Nephron (organoid): ENCODE measurements at regions not wholly inside any gene's neighbourhood (a gene's known extent, or its start where the extent isn't known, plus 50 kb on each side); places are given as distances from the start of the nearest gene placed in this dataset.
"Not testable (repeated sequence)": the region's sequence is repeated elsewhere in the genome, so short reads cannot be mapped to it uniquely, and the experiment has no call there.

Experiments
- H3K27ac Mint-ChIP-seq, 3 experiments: 2 replicates each; pipeline ENCODE4 v1.8.0; 2020; ENCODE audit warnings: mixed read lengths in 3 of 3, mild to moderate bottlenecking in 2 of 3, moderate library complexity in 1 of 3
- H3K27me3 Mint-ChIP-seq: 2 replicates; pipeline ENCODE4 v1.8.0; 2021; ENCODE audit warnings: low read depth, mild to moderate bottlenecking, moderate library complexity, mixed read lengths
- H3K36me3 Mint-ChIP-seq: 2 replicates; pipeline ENCODE4 v1.8.0; 2020; ENCODE audit warnings: low read depth, mixed read lengths
- H3K4me1 Mint-ChIP-seq: 2 replicates; pipeline ENCODE4 v1.8.0; 2020; ENCODE audit warnings: mixed read lengths
- H3K4me3 Mint-ChIP-seq, 3 experiments: 2 replicates each; pipeline ENCODE4 v1.8.0; 2020; ENCODE audit warnings: mild to moderate bottlenecking in 3 of 3, mixed read lengths in 3 of 3, moderate library complexity in 2 of 3
- H3K9me3 Mint-ChIP-seq: 2 replicates; pipeline ENCODE4 v1.8.0; 2020; ENCODE audit warnings: mixed read lengths
- TF ChIP-seq, protein P1 (sequence below), 3 experiments: fragments of 200-600 bp; sonication (generic); IDR thresholded peaks; one replicate each; pipeline ENCODE4 v1.5.0; 2021; ENCODE audit warnings: antibody characterized with exemption in 3 of 3; ENCODE audit not compliant: unreplicated experiment in 3 of 3

DNA sequence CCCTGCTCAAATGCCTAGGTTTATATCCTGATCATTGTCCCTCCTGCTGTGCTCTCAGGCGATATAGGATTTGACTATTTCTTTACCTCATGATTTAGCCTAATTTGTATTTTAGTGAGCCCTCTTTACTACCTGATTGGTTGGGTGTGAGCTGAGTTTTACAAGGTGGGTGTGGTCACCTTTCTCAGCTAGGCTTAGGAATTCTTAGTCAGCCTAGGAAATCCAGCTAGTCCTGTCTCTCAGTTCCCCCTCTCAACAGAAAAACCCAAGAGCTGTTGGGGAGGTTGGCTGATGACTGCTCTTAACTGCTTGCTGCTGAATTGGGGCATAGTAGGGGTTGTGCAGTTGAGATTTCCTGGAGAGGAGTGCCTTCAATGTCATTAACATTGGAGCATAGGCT, 100.5 kb upstream of the AADAT start:
- Mint-ChIP-seq H3K27ac (no peak overlapping the region), H3K36me3 (no peaks in the 10 kb centered on the region), H3K9me3 (no peaks in the 10 kb centered on the region), H3K4me1 (no peaks in the 10 kb centered on the region), H3K4me3 (no peak overlapping the region), H3K27me3 (peaks cover 7% of the 10 kb centered on the region)
- TF ChIP-seq, protein P1, sequence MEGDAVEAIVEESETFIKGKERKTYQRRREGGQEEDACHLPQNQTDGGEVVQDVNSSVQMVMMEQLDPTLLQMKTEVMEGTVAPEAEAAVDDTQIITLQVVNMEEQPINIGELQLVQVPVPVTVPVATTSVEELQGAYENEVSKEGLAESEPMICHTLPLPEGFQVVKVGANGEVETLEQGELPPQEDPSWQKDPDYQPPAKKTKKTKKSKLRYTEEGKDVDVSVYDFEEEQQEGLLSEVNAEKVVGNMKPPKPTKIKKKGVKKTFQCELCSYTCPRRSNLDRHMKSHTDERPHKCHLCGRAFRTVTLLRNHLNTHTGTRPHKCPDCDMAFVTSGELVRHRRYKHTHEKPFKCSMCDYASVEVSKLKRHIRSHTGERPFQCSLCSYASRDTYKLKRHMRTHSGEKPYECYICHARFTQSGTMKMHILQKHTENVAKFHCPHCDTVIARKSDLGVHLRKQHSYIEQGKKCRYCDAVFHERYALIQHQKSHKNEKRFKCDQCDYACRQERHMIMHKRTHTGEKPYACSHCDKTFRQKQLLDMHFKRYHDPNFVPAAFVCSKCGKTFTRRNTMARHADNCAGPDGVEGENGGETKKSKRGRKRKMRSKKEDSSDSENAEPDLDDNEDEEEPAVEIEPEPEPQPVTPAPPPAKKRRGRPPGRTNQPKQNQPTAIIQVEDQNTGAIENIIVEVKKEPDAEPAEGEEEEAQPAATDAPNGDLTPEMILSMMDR (IDR thresholded peaks at IDR 0.05; ENCODE audit: unreplicated experiment in 3 of 3): no peak

DNA sequence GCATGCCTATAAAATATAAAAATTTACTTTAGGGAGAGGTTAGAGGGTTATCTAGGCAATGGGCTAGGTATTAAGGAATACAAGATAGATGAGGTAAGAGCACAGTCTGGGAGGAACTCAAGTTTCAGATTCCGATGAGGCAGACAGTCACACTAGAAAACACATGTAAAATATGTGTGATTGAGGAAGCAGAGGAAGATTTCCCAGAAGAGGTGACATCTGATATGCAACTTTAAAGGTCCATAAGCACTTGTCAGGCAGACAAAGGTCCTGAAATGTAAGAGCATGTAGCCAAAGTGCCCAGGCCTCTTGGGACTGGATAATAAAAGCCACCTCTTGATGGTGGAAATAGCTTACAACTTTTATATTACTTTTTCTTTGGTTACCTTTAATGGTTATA, 81.1 kb upstream of the AADAT start:
- H3K36me3 Mint-ChIP-seq: peaks cover 5% of the 10 kb centered on the region
- peaks cover 9% of the 10 kb centered on the region for H3K9me3 Mint-ChIP-seq

DNA sequence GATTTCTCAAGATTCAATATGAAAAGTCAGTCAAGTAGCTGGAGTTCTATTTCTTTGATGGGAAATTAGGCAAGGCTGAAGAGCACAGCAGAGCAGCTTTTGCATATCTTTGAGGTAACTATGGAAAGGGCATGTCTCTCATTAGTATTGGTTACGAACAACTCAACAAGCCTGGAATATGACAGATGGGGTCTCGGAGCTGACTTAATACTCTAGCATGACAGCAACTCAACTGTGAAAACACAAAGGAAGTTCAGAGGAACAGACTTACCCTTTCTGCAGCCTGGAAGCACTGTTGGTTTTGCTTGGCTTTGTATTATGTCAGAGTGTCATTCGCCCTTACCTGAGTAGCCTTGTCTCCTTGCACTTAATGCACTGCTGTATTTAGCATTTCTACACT, 79.9 kb upstream of the AADAT start:
- TF ChIP-seq, protein P1 (IDR thresholded peaks at IDR 0.05; ENCODE audit: unreplicated experiment in 3 of 3): no peak
- Mint-ChIP-seq H3K9me3 (peaks cover 9% of the 10 kb centered on the region), H3K27ac (no peak overlapping the region), H3K4me1 (no peaks in the 10 kb centered on the region), H3K36me3 (peaks cover 5% of the 10 kb centered on the region), H3K27me3 (peaks cover 5% of the 10 kb centered on the region), H3K4me3 (no peak overlapping the region)

More for the DNA sequence above, 81.1 kb upstream of the AADAT start:
- Mint-ChIP-seq H3K4me1 (no peaks in the 10 kb centered on the region), H3K27me3 (peaks cover 5% of the 10 kb centered on the region), H3K4me3 (no peak overlapping the region), H3K27ac (no peak overlapping the region)
- TF ChIP-seq, protein P1 (IDR thresholded peaks at IDR 0.05; ENCODE audit: unreplicated experiment in 3 of 3): no peak

DNA sequence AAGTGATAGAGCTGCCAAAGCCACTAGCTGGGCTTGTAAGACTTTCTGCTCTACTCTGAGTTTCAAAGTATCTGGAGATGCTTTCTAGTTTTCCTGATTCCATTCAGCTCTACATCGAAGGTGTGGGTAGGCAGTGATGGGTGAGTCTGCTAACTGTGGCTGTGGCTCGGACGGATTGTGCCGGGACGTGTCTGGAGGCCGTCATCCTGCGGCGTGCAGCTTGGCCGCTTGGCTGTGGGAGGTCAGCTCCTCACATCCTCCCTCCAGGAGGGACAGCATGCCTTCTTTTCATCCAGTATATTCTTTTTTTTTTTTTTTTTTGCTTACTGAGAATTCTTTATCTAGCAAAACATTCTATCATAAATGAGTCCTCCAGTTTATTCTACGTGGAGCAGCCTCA, 77.9 kb upstream of the AADAT start:
- Mint-ChIP-seq H3K9me3 (peaks cover 9% of the 10 kb centered on the region), H3K36me3 (peaks cover 5% of the 10 kb centered on the region), H3K27me3 (peaks cover 5% of the 10 kb centered on the region), H3K4me1 (no peaks in the 10 kb centered on the region), H3K27ac (no peak overlapping the region), H3K4me3 (no peak overlapping the region)
- TF ChIP-seq, protein P1 (IDR thresholded peaks at IDR 0.05; ENCODE audit: unreplicated experiment in 3 of 3): no peak

DNA sequence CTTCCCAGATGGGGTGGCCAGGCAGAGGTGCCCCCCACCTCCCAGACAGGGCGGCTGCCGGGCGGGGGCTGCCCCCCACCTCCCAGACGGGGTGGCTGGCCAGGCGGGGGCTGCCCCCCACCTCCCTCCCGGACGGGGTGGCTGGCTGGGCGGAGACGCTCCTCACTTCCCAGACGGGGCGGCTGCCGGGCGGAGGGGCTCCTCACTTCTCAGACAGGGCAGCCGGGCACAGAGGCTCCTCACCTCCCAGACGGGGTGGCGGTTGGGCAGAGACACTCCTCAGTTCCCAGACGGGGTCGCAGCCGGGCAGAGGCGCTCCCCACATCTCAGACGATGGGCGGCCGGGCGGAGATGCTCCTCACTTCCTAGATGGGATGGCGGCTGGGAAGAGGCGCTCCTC, 76.4 kb upstream of the AADAT start:
- H3K27me3 Mint-ChIP-seq, H3K9me3 Mint-ChIP-seq, H3K4me1 Mint-ChIP-seq, H3K27ac Mint-ChIP-seq, H3K36me3 Mint-ChIP-seq, H3K4me3 Mint-ChIP-seq: not testable (repeated sequence)

DNA sequence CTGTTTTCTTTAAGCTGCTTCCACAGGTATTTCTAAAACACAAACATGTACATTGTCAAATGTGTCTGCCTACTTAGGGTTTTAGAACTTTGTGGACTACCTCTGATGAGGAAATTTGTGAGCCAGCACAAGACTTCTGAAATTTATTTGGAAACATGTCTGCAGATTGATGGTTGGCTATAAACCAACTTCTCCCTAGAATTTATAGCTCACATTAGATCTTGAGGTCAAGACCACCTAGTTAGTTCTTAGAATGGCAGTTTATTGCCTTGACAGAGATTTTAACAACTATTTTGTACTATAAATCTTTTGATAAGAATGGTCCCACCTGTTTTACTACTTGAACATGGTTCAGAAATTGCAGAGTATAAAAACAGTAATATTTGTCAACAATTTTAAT, 72.7 kb upstream of the AADAT start:
- H3K4me1 Mint-ChIP-seq: no peaks in the 10 kb centered on the region
- no peak overlapping the region for H3K4me3 Mint-ChIP-seq
- no peak overlapping the region for H3K27ac Mint-ChIP-seq
- no peaks in the 10 kb centered on the region for H3K27me3 Mint-ChIP-seq
- TF ChIP-seq, protein P1 (IDR thresholded peaks at IDR 0.05; ENCODE audit: unreplicated experiment in 3 of 3): no peak
- peaks cover 14% of the 10 kb centered on the region for H3K9me3 Mint-ChIP-seq
- H3K36me3 Mint-ChIP-seq: peaks cover 3% of the 10 kb centered on the region
